ENCODE measurements at regions not wholly inside any gene's neighbourhood (a gene's known extent, or its start where the extent isn't known, plus 50 kb on each side); places are given as distances from the start of the nearest gene placed in this dataset.

DNA sequence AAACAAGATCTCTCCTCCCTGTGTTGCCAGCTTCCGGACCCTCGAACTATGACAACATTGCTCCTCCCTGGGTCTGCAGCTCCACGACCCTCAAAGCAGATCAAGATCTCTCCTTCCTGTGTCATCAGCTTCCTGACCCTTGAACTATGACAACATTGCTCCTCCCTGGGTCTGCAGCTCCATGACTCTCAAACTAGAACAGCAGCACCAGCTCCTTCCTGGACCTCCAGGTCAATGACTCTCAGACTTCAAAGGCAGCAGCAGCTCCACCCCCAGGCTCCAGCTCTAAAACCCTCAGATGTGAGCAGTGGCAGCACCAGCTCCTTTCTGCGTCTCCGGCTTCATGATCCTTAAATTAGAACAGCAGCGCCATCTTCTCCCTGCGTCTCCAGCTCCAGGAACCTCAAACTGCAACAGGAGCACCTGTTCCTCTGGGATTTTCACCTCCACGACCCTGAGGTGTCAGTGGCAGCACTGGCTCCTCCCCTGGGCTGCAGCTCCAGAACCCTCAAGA, 341.0 kb upstream of the SULF2 start (continued):
- no peak; the same call in 1 of the 2 replicates for TF ChIP-seq ZBTB20 (CRISPR knock-in tag; IDR thresholded peaks at IDR 0.05; ENCODE audit: borderline replicate concordance, low read depth)
- peak; percentile 35 for TF ChIP-seq ZNF883 (CRISPR knock-in tag; IDR thresholded peaks at IDR 0.05; ENCODE audit: not compliant biosample characterization)
- peak; percentile 80 for TF ChIP-seq JUND (CRISPR knock-in tag; IDR thresholded peaks at IDR 0.05)
- TF ChIP-seq ETS1 (CRISPR knock-in tag; IDR thresholded peaks at IDR 0.05): no peak
- TF ChIP-seq, protein P1, sequence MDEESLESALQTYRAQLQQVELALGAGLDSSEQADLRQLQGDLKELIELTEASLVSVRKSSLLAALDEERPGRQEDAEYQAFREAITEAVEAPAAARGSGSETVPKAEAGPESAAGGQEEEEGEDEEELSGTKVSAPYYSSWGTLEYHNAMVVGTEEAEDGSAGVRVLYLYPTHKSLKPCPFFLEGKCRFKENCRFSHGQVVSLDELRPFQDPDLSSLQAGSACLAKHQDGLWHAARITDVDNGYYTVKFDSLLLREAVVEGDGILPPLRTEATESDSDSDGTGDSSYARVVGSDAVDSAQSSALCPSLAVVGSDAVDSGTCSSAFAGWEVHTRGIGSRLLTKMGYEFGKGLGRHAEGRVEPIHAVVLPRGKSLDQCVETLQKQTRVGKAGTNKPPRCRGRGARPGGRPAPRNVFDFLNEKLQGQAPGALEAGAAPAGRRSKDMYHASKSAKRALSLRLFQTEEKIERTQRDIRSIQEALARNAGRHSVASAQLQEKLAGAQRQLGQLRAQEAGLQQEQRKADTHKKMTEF (CRISPR knock-in tag; IDR thresholded peaks at IDR 0.05): no peak
- TF ChIP-seq, protein P2, sequence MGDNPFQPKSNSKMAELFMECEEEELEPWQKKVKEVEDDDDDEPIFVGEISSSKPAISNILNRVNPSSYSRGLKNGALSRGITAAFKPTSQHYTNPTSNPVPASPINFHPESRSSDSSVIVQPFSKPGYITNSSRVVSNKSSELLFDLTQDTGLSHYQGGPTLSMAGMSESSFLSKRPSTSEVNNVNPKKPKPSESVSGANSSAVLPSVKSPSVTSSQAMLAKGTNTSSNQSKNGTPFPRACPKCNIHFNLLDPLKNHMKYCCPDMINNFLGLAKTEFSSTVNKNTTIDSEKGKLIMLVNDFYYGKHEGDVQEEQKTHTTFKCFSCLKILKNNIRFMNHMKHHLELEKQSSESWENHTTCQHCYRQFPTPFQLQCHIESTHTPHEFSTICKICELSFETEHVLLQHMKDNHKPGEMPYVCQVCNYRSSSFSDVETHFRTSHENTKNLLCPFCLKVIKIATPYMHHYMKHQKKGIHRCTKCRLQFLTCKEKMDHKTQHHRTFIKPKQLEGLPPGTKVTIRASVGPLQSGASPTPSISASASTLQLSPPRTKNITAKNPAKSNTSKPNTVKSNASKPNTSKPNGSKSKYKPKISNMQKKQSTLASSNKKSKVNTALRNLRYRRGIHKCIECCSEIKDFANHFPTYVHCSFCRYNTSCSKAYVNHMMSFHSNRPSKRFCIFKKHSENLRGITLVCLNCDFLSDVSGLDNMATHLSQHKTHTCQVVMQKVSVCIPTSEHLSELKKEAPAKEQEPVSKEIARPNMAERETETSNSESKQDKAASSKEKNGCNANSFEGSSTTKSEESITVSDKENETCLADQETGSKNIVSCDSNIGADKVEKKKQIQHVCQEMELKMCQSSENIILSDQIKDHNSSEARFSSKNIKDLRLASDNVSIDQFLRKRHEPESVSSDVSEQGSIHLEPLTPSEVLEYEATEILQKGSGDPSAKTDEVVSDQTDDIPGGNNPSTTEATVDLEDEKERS (CRISPR knock-in tag; IDR thresholded peaks at IDR 0.05): no peak
- TF ChIP-seq TFDP2 (CRISPR knock-in tag; IDR thresholded peaks at IDR 0.05): no peak
- TF ChIP-seq TRIM24 (CRISPR knock-in tag; IDR thresholded peaks at IDR 0.05): 0 out of 2 replicates have a peak, but pooled peaks have one; percentile 59
- 0 out of 2 replicates have a peak, but pooled peaks have one; percentile 42 for TF ChIP-seq ZNF430 (CRISPR knock-in tag; IDR thresholded peaks at IDR 0.05)
- no peak for TF ChIP-seq BRCA1 (CRISPR knock-in tag; IDR thresholded peaks at IDR 0.05)
- TF ChIP-seq ATF7 (IDR thresholded peaks at IDR 0.05): peak; percentile 21; the same call in 1 of the 2 replicates
- peak; percentile 97 for TF ChIP-seq ATF7 (CRISPR knock-in tag; IDR thresholded peaks at IDR 0.05)
- TF ChIP-seq ZNF510 (CRISPR knock-in tag; IDR thresholded peaks at IDR 0.05; ENCODE audit: low read depth): no peak
- TF ChIP-seq, protein P3, sequence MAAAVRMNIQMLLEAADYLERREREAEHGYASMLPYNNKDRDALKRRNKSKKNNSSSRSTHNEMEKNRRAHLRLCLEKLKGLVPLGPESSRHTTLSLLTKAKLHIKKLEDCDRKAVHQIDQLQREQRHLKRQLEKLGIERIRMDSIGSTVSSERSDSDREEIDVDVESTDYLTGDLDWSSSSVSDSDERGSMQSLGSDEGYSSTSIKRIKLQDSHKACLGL (CRISPR knock-in tag; IDR thresholded peaks at IDR 0.05): no peak
- peak; percentile 74; the same call in 1 of the 2 replicates for TF ChIP-seq ARID5B (CRISPR knock-in tag; IDR thresholded peaks at IDR 0.05)
- TF ChIP-seq, protein P4, sequence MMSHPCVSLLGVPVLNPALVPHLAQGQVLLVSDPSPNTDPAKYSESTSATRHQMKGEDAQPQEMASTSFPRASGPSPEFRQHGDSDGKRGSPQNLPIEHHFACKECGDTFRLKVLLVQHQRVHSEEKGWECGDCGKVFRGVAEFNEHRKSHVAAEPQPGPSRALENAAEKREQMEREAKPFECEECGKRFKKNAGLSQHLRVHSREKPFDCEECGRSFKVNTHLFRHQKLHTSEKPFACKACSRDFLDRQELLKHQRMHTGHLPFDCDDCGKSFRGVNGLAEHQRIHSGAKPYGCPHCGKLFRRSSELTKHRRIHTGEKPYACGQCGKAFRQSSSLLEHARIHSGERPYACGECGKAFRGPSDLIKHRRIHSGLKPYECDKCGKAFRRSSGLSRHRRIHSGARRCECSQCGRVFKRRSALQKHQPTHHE (CRISPR knock-in tag; IDR thresholded peaks at IDR 0.05; ENCODE audit: borderline replicate concordance): no peak
- TF ChIP-seq ZFP36L1 (CRISPR knock-in tag; IDR thresholded peaks at IDR 0.05): no peak
